ENCODE measurements at regions not wholly inside any gene's neighbourhood (a gene's known extent, or its start where the extent isn't known, plus 50 kb on each side); places are given as distances from the start of the nearest gene placed in this dataset.

DNA sequence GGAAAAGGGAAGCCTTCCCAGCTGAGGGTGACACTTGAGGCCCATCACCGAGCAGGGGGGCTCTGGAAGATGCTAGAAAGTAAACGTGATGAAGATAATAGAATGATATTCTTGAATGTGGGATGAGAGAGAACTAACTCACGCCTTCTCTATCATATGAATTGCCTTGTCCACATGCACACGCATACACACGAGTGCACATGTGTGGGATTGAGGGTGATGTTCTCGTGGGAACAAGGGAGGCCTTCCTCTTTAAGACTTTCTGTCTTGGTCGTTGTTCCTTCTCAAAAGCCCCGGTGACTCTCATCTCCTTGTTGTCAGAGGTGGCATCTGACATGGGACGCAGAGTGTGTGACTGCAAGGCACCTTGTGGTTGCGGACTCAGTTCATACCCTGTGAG is 436.9 kb downstream of the ZNF516 start:
- Mint-ChIP-seq H3K4me3 (ENCODE audit: unreplicated experiment) (no peak overlapping the region), H3K9me3 (ENCODE audit: low read depth) (peaks cover 9% of the 10 kb centered on the region), H3K27ac (ENCODE audit: unreplicated experiment) (no peak overlapping the region), H3K4me1 (ENCODE audit: low read depth) (no peaks in the 10 kb centered on the region), H3K27me3 (ENCODE audit: low read depth) (peaks cover 2% of the 10 kb centered on the region), H3K36me3 (ENCODE audit: low read depth) (no peaks in the 10 kb centered on the region)
- no peak for DNase-seq (ENCODE audit: low spot score)
- TF ChIP-seq, protein P1, sequence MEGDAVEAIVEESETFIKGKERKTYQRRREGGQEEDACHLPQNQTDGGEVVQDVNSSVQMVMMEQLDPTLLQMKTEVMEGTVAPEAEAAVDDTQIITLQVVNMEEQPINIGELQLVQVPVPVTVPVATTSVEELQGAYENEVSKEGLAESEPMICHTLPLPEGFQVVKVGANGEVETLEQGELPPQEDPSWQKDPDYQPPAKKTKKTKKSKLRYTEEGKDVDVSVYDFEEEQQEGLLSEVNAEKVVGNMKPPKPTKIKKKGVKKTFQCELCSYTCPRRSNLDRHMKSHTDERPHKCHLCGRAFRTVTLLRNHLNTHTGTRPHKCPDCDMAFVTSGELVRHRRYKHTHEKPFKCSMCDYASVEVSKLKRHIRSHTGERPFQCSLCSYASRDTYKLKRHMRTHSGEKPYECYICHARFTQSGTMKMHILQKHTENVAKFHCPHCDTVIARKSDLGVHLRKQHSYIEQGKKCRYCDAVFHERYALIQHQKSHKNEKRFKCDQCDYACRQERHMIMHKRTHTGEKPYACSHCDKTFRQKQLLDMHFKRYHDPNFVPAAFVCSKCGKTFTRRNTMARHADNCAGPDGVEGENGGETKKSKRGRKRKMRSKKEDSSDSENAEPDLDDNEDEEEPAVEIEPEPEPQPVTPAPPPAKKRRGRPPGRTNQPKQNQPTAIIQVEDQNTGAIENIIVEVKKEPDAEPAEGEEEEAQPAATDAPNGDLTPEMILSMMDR (IDR thresholded peaks at IDR 0.05): no peak

DNA sequence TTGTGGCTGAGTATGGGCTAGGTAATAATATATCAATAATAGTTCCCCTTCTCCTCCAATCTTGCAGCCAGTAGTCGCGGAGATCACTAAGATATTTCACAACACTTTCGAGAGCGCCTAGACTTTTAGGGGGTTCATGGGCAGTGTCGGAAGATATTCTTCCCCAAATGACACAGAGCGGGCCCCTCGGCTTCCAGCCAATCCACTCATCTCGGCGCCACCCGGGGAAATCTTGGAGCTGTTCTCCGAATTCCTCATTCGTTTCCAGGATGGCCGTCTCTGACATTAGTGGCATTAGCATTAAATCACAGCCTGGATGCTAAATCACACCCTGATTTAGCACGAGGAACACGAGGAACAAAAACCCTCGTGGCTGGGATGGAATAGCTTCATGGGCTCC is 437.7 kb downstream of the ZNF516 start:
- Mint-ChIP-seq H3K36me3 (ENCODE audit: low read depth) (no peaks in the 10 kb centered on the region), H3K4me1 (ENCODE audit: low read depth) (no peaks in the 10 kb centered on the region), H3K27me3 (ENCODE audit: low read depth) (peaks cover 2% of the 10 kb centered on the region), H3K9me3 (ENCODE audit: low read depth) (peaks cover 9% of the 10 kb centered on the region), H3K27ac (ENCODE audit: unreplicated experiment) (no peak overlapping the region), H3K4me3 (ENCODE audit: unreplicated experiment) (no peak overlapping the region)
- TF ChIP-seq, protein P1 (IDR thresholded peaks at IDR 0.05): no peak
- DNase-seq (ENCODE audit: low spot score): no peak

DNA sequence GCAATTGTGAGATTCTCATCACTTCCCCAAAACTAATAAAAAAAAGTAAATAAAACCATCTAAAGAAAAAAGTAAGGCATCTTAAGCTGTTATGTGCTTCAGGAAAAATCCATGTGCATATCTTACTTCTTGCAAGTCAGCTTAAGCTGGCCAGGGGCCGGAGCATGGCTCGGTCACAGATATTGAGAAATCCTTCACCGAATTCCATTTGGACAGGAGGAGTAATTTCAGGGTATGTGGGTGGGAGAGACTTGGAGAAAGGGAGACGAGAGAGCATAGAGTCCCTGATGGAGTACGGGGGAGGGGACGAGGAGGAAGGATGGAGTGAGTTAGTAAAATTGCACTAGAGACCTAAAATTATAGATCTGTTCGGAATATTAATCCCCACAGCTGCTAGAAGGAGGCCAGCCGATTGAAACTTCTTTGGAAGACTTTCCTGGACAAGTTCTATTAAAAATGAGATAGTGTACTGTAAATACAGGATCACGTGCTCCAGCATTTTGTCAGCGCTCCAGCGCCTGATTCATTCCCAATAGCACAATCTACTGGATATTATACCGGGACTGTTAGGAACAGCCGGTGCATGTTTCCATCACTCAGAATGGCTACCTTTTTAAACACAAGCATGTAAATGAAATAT is 438.5 kb downstream of the ZNF516 start:
- H3K27ac Mint-ChIP-seq (ENCODE audit: unreplicated experiment): no peak overlapping the region
- no peak overlapping the region for H3K4me3 Mint-ChIP-seq (ENCODE audit: unreplicated experiment)
- DNase-seq (ENCODE audit: low spot score): no peak
- no peaks in the 10 kb centered on the region for H3K4me1 Mint-ChIP-seq (ENCODE audit: low read depth)
- H3K9me3 Mint-ChIP-seq (ENCODE audit: low read depth): peaks cover 9% of the 10 kb centered on the region
- TF ChIP-seq, protein P1 (IDR thresholded peaks at IDR 0.05): no peak
- no peaks in the 10 kb centered on the region for H3K36me3 Mint-ChIP-seq (ENCODE audit: low read depth)
- peaks cover 2% of the 10 kb centered on the region for H3K27me3 Mint-ChIP-seq (ENCODE audit: low read depth)

DNA sequence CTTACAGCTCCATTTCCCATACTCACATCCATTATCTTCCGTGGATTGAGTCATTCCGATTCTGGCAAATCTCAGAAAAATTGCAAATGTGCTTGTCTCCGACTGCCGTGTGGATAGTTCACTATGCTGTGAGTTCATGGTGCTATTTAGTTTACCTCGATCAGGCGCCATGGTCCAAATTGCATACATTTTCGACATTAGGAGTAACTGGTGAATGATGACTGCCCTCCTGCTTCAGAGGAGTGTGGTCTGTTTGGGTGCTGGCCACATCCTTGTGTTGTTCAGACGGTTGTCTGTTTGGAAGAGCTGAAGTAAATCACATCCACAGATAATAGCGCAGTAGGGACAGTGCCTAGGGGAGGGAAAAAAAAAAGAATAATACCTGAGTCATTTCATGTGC is 439.5 kb downstream of the ZNF516 start:
- Mint-ChIP-seq H3K36me3 (ENCODE audit: low read depth) (no peaks in the 10 kb centered on the region), H3K9me3 (ENCODE audit: low read depth) (peaks cover 5% of the 10 kb centered on the region), H3K4me1 (ENCODE audit: low read depth) (no peaks in the 10 kb centered on the region), H3K27me3 (ENCODE audit: low read depth) (peaks cover 2% of the 10 kb centered on the region), H3K27ac (ENCODE audit: unreplicated experiment) (no peak overlapping the region), H3K4me3 (ENCODE audit: unreplicated experiment) (no peak overlapping the region)
- DNase-seq (ENCODE audit: low spot score): no peak
- TF ChIP-seq, protein P1 (IDR thresholded peaks at IDR 0.05): no peak

DNA sequence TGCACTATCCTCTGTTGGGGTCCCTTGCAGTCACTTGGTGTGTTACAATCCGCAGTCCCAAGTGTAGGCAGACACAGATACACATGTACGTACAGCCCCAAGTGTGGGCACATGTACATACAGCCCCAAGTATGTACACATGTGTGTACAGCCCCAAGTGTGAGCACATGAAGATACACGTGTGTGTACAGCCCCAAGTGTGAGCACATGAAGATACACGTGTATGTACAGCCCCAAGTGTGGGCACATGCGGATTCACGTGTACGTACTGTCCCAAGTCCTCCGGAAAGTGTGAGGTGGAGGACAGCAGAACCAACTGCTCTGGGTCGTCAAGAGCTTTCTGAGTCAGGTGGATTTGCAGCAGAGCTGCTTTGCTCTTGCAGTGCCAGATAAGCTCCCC is 440.0 kb downstream of the ZNF516 start:
- Mint-ChIP-seq H3K27me3 (ENCODE audit: low read depth) (peaks cover 2% of the 10 kb centered on the region), H3K4me1 (ENCODE audit: low read depth) (no peaks in the 10 kb centered on the region), H3K9me3 (ENCODE audit: low read depth) (peaks cover 5% of the 10 kb centered on the region), H3K27ac (ENCODE audit: unreplicated experiment) (no peak overlapping the region), H3K4me3 (ENCODE audit: unreplicated experiment) (no peak overlapping the region), H3K36me3 (ENCODE audit: low read depth) (no peaks in the 10 kb centered on the region)
- TF ChIP-seq, protein P1 (IDR thresholded peaks at IDR 0.05): no peak
- DNase-seq (ENCODE audit: low spot score): no peak
